Hepatocyte (in vitro differentiated cells): ENCODE measurements at regions not wholly inside any gene's neighbourhood (a gene's known extent, or its start where the extent isn't known, plus 50 kb on each side); places are given as distances from the start of the nearest gene placed in this dataset. TPM values are rescaled to one million over a fixed set of nuclear protein-coding genes. Genes with fewer than 3 reads are reported as not detected.
"Not testable (repeated sequence)": the region's sequence is repeated elsewhere in the genome, so short reads cannot be mapped to it uniquely, and the experiment has no call there.

ENCODE experiments used
- DNase-seq: peaks from one replicate; pipeline ENCODE4 v3.0.0-alpha.2; 2016; ENCODE audit warnings: low spot score
- H2AFZ ChIP-seq: fragments of 200-600 bp; sonication (generic); 2 replicates; pipeline ENCODE4 v1.6.0; 2016; ENCODE audit warnings: antibody characterized with exemption, mild to moderate bottlenecking
- H3K27ac ChIP-seq: fragments of 200-600 bp; sonication (generic); 2 replicates; pipeline ENCODE4 v1.5.1; 2016; ENCODE audit warnings: mild to moderate bottlenecking
- H3K27me3 ChIP-seq: fragments of 200-600 bp; sonication (generic); 2 replicates; pipeline ENCODE4 v1.6.1; 2016
- H3K36me3 ChIP-seq: fragments of 200-600 bp; sonication (generic); replicated peaks from 2 replicates; pipeline ENCODE4 v1.5.1; 2016; ENCODE audit warnings: low read depth; ENCODE audit not compliant: insufficient read depth
- H3K4me1 ChIP-seq: fragments of 200-600 bp; sonication (generic); 2 replicates; pipeline ENCODE4 v1.5.1; 2016; ENCODE audit warnings: mild to moderate bottlenecking, moderate library complexity; ENCODE audit not compliant: insufficient read depth
- H3K4me2 ChIP-seq: fragments of 200-600 bp; sonication (generic); 2 replicates; pipeline ENCODE4 v1.6.0; 2016
- H3K4me3 ChIP-seq: fragments of 200-600 bp; sonication (generic); 2 replicates; pipeline ENCODE4 v1.5.1; 2016; ENCODE audit warnings: mild to moderate bottlenecking
- H3K79me2 ChIP-seq: fragments of 200-600 bp; sonication (generic); 2 replicates; pipeline ENCODE4 v1.6.0; 2017; ENCODE audit warnings: mild to moderate bottlenecking
- H3K9me2 ChIP-seq: fragments of 200-600 bp; sonication (generic); replicated peaks from 2 replicates; pipeline ENCODE4 v1.6.0; 2017; ENCODE audit warnings: mild to moderate bottlenecking; ENCODE audit not compliant: insufficient read depth
- H3K9me3 ChIP-seq: fragments of 200-600 bp; sonication (generic); 2 replicates; pipeline ENCODE4 v1.5.1; 2016; ENCODE audit warnings: low read depth, mild to moderate bottlenecking
- H4K20me1 ChIP-seq: fragments of 200-600 bp; sonication (generic); 2 replicates; pipeline ENCODE4 v1.6.0; 2016; ENCODE audit warnings: mild to moderate bottlenecking; ENCODE audit not compliant: insufficient read depth, poor library complexity, severe bottlenecking
- CTCF ChIP-seq: fragments of 200-600 bp; sonication (generic); IDR thresholded peaks from 2 replicates; pipeline ENCODE4 v1.5.1; 2016; ENCODE audit warnings: antibody characterized with exemption, mild to moderate bottlenecking; ENCODE audit not compliant: poor library complexity
- EZH2 ChIP-seq: fragments of 200-600 bp; sonication (generic); IDR thresholded peaks from 2 replicates; pipeline ENCODE4 v1.6.1; 2016; ENCODE audit warnings: antibody characterized with exemption, mild to moderate bottlenecking, borderline replicate concordance
- EZH2phosphoT487 ChIP-seq: fragments of 200-600 bp; sonication (generic); IDR thresholded peaks from one replicate; pipeline ENCODE4 v1.6.1; 2018; ENCODE audit warnings: antibody characterized with exemption, mild to moderate bottlenecking, low read depth, moderate library complexity; ENCODE audit not compliant: unreplicated experiment, severe bottlenecking
- WGBS: methylation state at CpG from one replicate; pipeline ENCODE4 v1.1.6; 2016; ENCODE audit warnings: low lambda C conversion rate; ENCODE audit errors: missing lambda C conversion rate; 5-methylcytosine and 5-hydroxymethylcytosine counted together
- small RNA-seq: library from RNA; depleted of rRNA; stranded (forward); fragments of <200 nt; gene quantifications from one replicate; pipeline ENCODE3, GENCODE V24; 2014

DNA sequence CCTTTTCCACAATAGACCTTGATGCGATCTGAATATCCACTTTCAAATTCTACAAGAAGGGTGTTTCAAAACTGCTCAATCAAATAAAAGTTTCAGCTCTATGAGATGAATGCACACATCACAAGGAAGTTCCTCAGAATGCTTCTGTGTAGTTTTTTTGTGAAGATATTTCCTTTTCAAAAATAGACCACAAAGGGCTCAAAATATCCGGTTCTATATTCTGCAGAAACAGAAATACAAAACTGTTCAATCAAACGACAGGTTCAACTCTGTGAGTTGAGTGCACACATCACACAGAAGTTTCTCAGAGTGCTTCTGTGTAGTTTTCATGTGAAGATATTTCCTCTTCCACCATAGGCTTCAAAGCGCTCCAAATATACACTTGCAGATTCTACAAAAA is 293.9 kb upstream of the DEFB115 start:
- no peak for DNase-seq
- no peaks in the 10 kb centered on the region for H3K27me3 ChIP-seq
- H2AFZ ChIP-seq: no peak overlapping the region
- no peak for TF ChIP-seq EZH2phosphoT487
- no peaks in the 10 kb centered on the region for H3K4me1 ChIP-seq
- H3K79me2 ChIP-seq: no peaks in the 10 kb centered on the region
- no peaks in the 10 kb centered on the region for H3K9me2 ChIP-seq
- H3K27ac ChIP-seq: no peak overlapping the region
- H3K4me3 ChIP-seq: no peak overlapping the region
- H3K36me3 ChIP-seq: no peaks in the 10 kb centered on the region
- no peak overlapping the region for H3K4me2 ChIP-seq
- no peaks in the 10 kb centered on the region for H4K20me1 ChIP-seq
- peaks cover 6% of the 10 kb centered on the region for H3K9me3 ChIP-seq
- WGBS: 76% methylated on average over 4 of the region's 4 CpGs

- H3K4me3 ChIP-seq, H3K79me2 ChIP-seq, H3K27ac ChIP-seq, H3K4me1 ChIP-seq, H2AFZ ChIP-seq, H3K36me3 ChIP-seq, H4K20me1 ChIP-seq, H3K9me2 ChIP-seq, DNase-seq, H3K4me2 ChIP-seq, H3K27me3 ChIP-seq, H3K9me3 ChIP-seq: not testable (repeated sequence)
- 92% methylated on average over 13 of the region's 13 CpGs for WGBS
These were observed 281.6 kb upstream of the DEFB115 start for GRCh38 chr20:30975859-30976258.

DNA sequence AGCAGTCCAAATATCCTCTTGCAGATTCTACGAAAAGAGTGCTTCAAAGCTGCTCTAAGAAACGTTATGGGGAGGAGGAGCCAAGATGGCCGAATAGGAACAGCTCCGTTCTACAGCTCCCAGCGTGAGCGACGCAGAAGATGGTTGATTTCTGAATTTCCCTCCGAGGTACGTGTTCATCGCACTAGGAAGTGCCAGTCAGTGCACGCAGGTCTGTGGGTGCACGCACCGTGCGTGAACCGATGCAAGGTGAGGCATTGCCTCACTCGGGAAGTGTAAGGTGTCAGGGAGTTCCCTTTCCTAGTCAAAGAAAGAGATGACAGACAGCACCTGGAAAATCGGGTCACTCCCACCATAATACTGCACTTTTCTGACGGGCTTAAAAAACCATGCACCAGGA is 272.1 kb upstream of the DEFB115 start:
- no peak for TF ChIP-seq CTCF
- no peak for TF ChIP-seq EZH2phosphoT487
- no peak for TF ChIP-seq EZH2
- no peak overlapping the region for H3K4me3 ChIP-seq
- no peaks in the 10 kb centered on the region for H3K27me3 ChIP-seq
- H3K9me3 ChIP-seq: no peaks in the 10 kb centered on the region
- WGBS: 89% methylated on average over 18 of the region's 18 CpGs
- H2AFZ ChIP-seq: no peak overlapping the region
- H3K79me2 ChIP-seq: no peaks in the 10 kb centered on the region
- H3K4me1 ChIP-seq: no peaks in the 10 kb centered on the region
- DNase-seq: no peak
- H3K4me2 ChIP-seq: no peak overlapping the region
- H4K20me1 ChIP-seq: no peaks in the 10 kb centered on the region
- H3K36me3 ChIP-seq: no peaks in the 10 kb centered on the region
- no peaks in the 10 kb centered on the region for H3K9me2 ChIP-seq
- H3K27ac ChIP-seq: no peak overlapping the region

Small RNA genes in the stretch of these regions (small RNA-seq; reads per million reads assigned to genes)
- not detected for gene RNA5SP528
